ENCODE measurements at regions not wholly inside any gene's neighbourhood (a gene's known extent, or its start where the extent isn't known, plus 50 kb on each side); places are given as distances from the start of the nearest gene placed in this dataset.

DNA sequence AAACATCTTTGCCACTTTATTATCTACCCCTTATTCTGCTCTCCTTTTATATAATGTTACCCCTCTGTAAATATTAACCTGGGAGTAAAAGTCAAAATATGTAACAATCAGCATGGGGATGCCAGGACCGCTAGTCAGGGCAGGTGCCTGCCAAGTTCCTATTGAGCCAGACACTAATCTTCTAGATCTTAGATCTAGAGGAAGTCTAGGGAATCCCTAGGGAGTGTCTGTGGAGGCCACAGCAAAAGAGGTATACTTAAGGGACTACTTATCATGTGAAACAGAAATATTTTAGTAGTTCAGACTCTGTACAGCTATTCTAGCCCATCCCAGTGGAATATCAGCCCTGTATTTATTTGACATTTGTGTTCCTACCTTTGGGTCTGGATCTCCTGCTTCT, 600.8 kb upstream of the CDH2 start:
- TF ChIP-seq EZH2phosphoT487 (IDR thresholded peaks at IDR 0.05; ENCODE audit: borderline replicate concordance, low read length), result no peak
- TF ChIP-seq, protein P1, sequence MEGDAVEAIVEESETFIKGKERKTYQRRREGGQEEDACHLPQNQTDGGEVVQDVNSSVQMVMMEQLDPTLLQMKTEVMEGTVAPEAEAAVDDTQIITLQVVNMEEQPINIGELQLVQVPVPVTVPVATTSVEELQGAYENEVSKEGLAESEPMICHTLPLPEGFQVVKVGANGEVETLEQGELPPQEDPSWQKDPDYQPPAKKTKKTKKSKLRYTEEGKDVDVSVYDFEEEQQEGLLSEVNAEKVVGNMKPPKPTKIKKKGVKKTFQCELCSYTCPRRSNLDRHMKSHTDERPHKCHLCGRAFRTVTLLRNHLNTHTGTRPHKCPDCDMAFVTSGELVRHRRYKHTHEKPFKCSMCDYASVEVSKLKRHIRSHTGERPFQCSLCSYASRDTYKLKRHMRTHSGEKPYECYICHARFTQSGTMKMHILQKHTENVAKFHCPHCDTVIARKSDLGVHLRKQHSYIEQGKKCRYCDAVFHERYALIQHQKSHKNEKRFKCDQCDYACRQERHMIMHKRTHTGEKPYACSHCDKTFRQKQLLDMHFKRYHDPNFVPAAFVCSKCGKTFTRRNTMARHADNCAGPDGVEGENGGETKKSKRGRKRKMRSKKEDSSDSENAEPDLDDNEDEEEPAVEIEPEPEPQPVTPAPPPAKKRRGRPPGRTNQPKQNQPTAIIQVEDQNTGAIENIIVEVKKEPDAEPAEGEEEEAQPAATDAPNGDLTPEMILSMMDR (IDR thresholded peaks at IDR 0.05; ENCODE audit: low read depth, low read length, poor library complexity, severe bottlenecking), result no peak

Measured in DOHH2 (cell line).